ENCODE measurements at regions not wholly inside any gene's neighbourhood (a gene's known extent, or its start where the extent isn't known, plus 50 kb on each side); places are given as distances from the start of the nearest gene placed in this dataset.

DNA sequence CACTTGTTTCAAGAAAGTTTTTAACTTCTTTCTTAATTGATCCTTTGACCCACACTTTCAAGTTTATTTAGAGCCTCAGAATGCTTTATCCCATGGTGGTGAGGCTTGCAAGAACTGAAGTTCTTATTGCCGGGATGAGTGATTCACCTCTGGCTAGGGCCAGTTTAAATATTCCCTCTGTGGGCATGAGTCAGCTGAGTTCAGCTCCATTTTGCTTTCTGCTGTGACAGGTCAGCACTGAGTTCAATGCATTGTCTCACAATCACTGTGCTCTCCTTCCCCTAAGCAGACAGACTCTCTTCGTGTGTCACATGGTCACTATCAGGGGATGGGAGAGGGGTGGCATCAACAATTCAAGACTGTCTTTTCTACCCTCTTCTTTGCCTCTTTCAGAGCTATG, 514.6 kb upstream of the FBXO33 start:
- no peak for DNase-seq

DNA sequence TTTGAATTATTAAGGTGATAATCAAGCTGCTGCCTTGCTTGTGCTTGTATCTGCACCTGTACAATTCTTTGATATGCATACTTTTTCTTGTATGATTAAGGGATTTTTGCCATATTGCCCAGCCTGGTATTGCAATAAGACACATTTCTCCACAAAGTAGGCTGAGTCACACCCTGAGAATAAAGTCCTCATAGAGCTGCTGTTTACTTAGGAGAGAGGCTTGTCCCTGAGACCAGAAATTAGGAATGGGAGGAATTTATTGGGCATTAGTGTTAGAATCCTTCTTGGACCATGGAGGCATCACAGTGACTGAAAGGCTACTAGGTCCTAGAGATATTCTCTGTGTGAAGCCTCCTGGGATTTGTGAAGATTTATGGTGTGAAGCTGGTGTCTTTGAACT, 506.8 kb upstream of the FBXO33 start:
- DNase-seq = no peak

GRCh38 chr14:39912192-39913100, 480.2 kb upstream of the FBXO33 start:
- DNase-seq = no peak

DNA sequence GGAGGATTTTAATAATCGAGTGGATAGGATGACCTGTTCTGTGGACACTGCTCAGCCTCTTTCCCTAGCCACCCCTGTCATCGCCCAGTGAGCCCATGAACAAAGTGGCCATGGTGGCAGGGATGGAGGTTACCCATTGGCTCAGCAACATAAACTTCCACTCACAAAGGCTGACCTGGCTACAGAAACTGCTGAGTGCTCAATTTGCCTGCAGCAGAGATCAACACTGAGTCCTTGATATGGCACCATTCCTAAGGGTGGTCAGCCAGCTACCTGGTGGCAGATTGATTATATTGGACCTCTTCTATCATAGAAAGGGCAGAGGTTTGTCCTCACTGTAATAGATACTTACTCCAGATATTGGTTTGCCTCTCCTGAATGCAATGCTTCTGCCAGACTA, 465.4 kb upstream of the FBXO33 start:
- DNase-seq = no peak

GRCh38 chr14:39890026-39890425, 457.8 kb upstream of the FBXO33 start:
- DNase-seq = no peak

GRCh38 chr14:39884091-39884490, 451.9 kb upstream of the FBXO33 start:
- DNase-seq = no peak

DNA sequence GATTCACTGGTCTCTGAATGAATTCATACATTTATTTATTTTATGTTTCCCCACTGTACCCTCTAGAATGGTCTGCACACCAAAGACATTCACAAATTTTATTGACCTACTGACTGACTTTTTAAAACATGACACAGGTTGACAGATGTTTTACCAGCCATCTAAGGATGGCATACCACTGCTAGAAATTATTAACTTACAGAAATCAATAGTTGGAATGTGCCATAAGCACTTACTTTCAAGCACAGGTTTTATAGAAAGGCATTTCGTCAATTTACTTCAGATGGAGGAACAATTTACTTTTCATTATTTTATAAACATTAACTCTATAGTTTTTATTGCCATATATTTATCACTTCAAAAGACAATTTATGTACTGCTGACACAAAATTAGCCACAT, 448.7 kb upstream of the FBXO33 start:
- no peak for DNase-seq

DNA sequence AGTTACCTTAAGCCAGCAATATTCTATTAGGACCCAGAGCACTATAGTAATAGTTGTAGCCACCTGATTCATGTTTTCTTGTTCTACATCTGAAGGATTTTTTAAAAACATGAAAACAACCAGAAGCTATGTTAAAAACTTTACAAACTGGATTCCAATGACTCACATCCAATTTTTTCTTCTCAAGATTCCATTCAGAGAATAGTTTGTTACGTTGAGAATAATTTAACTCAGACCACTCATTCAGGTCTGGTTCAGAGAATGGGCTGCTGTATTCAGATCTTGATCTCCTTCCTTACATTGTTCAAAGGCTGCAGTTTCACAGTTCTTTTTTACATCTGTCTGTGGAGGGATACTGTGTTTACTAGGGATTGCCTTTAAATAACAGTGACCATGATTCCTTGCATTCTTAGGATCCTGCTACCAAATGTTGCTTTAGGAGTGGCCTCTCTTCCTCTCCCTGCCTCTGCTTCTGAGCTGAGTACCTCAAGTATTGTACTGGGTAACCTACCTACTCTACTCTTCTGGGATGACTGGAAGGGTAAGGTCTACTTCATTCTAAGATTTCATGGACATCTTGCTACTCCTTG, 448.0 kb upstream of the FBXO33 start:
- no peak for DNase-seq

DNA sequence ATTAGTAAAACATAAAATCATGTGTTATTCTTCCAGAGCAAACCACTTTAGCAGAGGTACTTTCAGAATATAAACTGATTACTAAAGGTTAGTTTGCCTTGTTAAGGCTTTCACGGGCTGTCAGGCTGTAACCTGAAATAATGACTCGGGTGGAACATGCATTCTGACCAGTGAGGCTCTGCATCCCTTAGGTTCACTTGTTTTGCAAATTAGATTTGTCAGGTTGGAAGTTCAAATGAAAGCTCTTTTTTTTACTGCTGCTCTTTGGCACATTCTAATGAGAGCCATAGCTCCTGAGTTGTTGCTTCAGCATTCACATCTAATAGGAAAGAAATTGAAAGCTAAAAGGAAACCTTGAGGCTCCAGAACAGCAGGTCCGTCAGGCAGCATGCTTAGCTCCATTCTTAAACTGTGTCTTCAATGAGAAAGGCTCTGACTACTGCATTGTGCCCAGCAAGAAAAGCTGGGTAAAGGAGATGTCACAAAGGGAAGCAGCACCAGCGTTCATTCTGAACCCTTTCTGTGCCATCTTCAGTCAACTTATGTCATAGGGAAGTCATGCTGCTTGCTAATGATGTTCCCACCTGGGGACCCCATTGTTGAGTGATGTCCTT, 445.5 kb upstream of the FBXO33 start:
- no peak for DNase-seq

DNA sequence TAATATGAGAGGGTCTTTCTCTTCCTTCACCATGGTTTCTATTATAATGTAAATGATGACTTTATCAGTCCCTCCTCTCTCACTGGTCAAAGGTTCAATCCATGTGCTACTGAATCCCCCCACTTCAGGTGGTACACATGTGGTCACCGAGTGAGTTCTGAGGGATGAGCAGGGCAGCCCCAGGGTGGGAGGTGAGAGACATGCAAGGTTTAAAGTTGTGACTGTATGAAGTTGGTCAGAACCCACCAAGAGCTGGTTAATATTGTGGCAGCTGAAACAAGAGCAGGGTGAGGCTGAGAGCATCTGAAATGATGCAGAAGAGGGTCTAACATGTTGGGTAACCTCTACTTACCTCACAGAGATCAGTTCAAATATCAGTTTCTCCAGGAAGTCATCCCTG, 444.7 kb upstream of the FBXO33 start:
- no peak for DNase-seq

DNA sequence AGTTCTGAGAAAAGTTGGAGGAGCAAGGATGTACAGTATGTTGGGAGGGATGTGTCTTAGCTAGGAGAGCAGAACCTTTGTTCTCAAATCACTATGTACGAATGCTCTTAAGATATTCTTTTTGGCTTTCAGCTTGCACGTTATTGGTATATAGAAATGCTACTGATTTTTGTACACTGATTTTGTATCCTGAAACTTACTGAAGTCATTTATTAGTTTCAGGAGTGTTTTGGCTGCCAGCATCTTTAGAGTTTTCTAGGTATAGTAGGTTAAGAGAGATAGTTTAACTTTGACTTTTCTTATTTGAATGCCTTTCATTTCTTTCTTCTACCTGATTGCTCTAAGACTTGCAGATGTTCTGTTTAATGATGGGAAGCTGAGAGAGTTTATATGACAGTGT, 442.8 kb upstream of the FBXO33 start:
- DNase-seq = no peak

DNA sequence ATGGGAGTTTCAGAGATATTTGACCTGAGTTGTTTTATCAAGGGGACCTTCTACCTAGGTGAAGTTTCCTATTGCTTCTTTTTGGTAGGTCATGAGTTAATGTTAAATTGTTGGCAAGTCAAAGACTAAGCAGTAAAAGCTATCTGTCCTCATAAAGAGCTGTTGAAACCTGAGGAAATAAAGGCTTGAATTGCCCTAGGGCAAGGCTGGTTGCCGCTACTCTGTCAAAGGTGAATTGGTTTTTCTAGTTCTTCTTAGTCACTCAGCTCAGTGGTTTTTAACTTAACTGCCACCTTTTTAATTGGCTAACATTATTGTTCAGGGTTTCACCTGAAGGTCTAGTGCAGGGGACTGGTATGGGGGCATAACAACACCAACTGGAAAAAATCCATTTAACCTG, 441.6 kb upstream of the FBXO33 start:
- no peak for DNase-seq

DNA sequence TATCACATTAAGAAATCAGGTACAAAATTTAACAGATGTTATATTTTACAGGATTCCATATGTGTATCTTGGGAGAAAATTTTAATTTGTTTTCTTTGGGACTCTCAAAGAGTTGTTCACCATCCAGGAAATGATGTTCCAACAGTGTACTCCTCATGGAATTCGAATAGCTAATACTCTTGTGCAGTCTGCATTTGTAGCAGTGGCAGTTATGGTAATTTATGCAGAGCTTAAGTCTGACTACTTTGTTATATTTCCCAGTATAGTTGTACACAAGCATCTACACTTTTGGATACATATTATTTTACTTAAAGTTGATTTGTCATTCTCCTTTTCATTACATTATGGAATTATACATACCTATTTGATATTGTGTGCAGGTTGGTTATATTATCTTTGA, 436.7 kb upstream of the FBXO33 start:
- no peak for DNase-seq

- DNase-seq = no peak
Observed at GRCh38 chr14:39868251-39868650, 436.0 kb upstream of the FBXO33 start.

GRCh38 chr14:39863441-39863840, 431.2 kb upstream of the FBXO33 start:
- DNase-seq = no peak

DNA sequence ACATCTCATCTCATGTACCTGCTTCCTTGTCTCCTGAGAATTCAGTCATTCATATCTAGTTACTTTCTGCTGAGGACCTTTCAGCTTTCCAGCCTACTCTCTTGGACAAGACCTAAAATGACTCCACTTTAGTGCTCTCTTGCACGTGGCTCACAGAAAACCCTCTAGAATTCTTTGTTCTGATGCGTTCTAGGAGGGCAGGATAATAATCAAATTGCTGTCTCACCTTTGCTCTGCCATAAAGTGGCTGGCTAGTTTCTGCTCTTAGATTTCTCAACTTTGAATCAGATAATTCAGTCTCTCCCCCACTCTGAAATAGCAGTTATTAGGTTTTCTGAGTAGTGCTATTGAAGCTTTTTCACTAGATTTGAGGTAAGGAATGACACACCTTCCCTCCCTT, 429.5 kb upstream of the FBXO33 start:
- no peak for DNase-seq

DNA sequence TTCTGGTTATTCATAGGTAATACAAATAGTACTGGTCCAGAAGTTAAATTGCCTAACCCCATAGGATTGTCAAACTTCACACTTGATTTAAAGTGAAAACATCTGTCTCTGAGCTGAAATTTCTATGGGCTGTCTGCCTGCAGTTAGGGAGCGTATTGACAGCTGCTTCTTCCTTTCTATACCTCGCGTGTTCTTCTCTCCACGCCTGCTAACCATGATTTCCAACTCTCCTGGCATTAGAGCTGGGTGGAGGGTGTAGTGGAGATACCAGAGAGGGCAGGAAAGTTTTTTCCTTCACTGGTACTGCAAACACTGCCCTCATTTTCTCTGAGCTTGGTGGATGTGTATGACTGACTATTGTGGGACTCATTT, 429.0 kb upstream of the FBXO33 start:
- DNase-seq = no peak

DNA sequence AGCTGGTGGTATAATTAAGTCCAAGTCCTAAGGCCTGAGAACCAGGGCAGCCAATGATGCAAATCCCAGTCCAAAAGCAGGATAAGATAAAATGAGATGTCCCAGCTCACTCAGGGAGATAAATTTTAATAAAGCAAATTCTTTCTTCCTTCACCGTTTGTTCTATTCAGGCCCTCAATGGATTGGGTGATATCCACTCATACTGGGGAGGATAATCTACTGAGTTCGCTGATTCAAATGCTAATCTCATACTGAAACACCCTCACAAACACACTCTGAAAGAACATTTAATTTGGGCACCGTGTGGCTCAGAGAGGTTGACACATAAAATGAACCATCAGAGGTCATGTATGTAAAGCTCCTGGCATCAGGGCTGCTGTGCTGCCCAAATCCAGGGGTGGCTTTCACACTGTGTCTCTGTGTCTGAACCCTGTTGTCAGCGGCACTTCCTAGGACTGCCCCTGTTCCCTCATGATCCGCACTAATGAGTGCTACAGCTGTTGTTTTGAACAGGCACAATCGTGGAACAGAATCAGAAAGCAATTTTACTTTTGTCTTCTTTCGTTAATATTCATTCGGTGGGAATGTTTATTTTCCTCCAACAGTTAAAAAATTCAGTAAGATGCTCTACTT, 428.5 kb upstream of the FBXO33 start:
- DNase-seq = no peak

DNA sequence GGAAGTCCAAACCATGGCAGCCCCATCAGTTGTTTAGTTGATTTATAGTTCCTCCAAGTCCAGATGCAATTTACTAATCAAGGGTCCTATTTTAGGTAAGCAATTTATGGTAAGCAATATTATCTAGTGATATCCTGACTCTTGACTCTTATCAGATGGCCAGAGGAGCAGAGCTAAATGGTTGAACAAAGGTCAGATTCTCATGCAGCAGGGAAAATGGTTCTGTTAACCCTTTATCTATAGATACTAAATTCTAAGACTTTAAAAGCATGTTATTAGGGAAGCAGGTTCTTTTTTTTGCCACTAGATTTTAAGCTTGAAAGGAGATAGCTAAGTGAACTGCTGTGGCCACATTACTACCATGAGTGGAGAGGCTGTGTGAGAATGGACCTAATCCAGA, 427.1 kb upstream of the FBXO33 start:
- DNase-seq = no peak

DNA sequence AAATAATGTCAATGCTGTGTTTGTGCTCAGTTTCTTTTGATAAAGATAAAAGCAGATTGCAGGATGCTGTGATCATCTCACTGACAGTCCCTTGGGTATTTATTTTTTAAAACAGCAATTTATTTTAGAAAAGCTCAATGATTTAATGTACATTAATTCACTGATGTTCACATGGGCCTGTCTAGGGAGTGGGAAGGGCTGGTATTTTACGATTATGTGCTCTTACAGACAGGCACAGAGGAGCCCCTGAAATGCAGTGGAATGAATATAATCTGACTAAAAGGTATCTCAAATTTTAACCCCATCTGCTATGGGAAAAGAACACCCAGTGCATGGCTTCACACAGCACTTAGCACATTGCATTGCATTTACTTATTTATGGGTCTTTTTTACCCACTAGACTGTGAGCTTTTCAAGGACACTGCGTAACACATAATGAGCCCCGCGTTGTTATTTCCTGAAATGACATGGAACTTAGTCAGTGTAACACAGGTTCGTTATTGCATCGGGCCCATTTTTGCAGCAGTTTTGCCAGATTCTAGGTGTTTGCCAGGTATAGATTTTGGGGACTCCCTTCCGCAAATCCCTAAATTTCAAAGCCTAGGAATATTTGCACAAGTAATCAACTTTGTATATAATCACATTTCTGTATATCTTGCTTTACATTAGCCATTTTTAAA, 425.3 kb upstream of the FBXO33 start:
- DNase-seq = no peak

DNA sequence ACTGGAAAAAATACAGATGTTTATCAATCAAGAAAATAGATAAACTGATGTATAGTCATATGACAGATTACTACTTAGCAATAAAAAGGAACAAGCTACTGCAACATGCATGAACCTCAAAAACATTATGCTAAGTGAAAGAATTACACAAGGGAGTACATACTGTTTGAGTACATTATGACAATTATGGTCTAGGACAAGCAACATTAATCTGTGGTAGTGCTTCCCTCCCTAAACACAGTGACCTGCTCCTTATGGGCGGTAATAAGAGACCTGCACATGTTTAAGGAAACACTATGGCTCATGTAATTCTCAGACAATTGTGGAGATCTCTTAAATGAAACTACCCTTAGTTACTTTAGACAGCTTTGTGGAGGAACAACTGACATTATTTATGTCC, 421.2 kb upstream of the FBXO33 start:
- DNase-seq = no peak

GRCh38 chr14:39851202-39851601, 419.0 kb upstream of the FBXO33 start:
- DNase-seq = no peak

- DNase-seq = no peak
Observed at GRCh38 chr14:39847852-39848251, 415.6 kb upstream of the FBXO33 start.

Measured in NCI-H1092 treated with DMSO at 0.1 percent for 48 hours (cell line).